Liver (tissue), 8 donors: ENCODE measurements at regions not wholly inside any gene's neighbourhood (a gene's known extent, or its start where the extent isn't known, plus 50 kb on each side); places are given as distances from the start of the nearest gene placed in this dataset.

Experiments
- DNase-seq: peaks from one replicate; pipeline ENCODE4 v3.0.0-alpha.2; 2017; ENCODE audit warnings: low spot score
- H3K27ac ChIP-seq, 2 donors: one replicate each; pipeline ENCODE4 v1.7.0; 2013; ENCODE audit warnings: inconsistent platforms in 2 of 2, low read length in 2 of 2, control low read depth in 1 of 2, low read depth in 1 of 2, mild to moderate bottlenecking in 1 of 2
- H3K27me3 ChIP-seq, 4 donors: one replicate each; pipeline versions ENCODE4 v1.6.1 to v1.7.0; 2013; ENCODE audit warnings: low read length in 3 of 4, inconsistent platforms in 1 of 4, mild to moderate bottlenecking in 1 of 4, moderate library complexity in 1 of 4; ENCODE audit not compliant: control insufficient read depth in 4 of 4, insufficient read depth in 4 of 4
- H3K36me3 ChIP-seq, 4 donors: one replicate each; pipeline versions ENCODE4 v1.6.1 to v1.7.0; 2013; ENCODE audit warnings: low read length in 3 of 4, mild to moderate bottlenecking in 3 of 4, low read depth in 1 of 4, moderate library complexity in 1 of 4; ENCODE audit not compliant: control insufficient read depth in 4 of 4, insufficient read depth in 3 of 4
- H3K4me1 ChIP-seq, 4 donors: one replicate each; pipeline versions ENCODE4 v1.6.1 to v1.7.0; 2013; ENCODE audit warnings: low read length in 3 of 4, mild to moderate bottlenecking in 3 of 4, moderate library complexity in 1 of 4; ENCODE audit not compliant: control insufficient read depth in 4 of 4, insufficient read depth in 4 of 4
- H3K4me3 ChIP-seq, 3 donors: one replicate each; pipeline versions ENCODE4 v1.6.1 to v1.7.0; 2013; ENCODE audit warnings: low read length in 3 of 3, control low read depth in 1 of 3, low read depth in 1 of 3, mild to moderate bottlenecking in 1 of 3
- H3K9ac ChIP-seq, 2 donors: one replicate each; pipeline ENCODE4 v1.7.0; 2013; ENCODE audit warnings: low read length in 2 of 2, mild to moderate bottlenecking in 2 of 2, moderate library complexity in 2 of 2, control low read depth in 1 of 2, low read depth in 1 of 2
- H3K9me3 ChIP-seq, 4 donors: one replicate each; pipeline versions ENCODE4 v1.6.1 to v1.7.0; 2013; ENCODE audit warnings: low read length in 3 of 4; ENCODE audit not compliant: control insufficient read depth in 4 of 4
- EGR1 ChIP-seq, 2 donors: IDR thresholded peaks; 2 replicates each; pipeline ENCODE4 v1.6.1; 2016 to 2018; ENCODE audit warnings: antibody characterized with exemption in 2 of 2, low read depth in 2 of 2
- FOXA1 ChIP-seq: IDR thresholded peaks from 2 replicates; pipeline ENCODE4 v1.6.1; 2016; ENCODE audit warnings: antibody characterized with exemption
- FOXA2 ChIP-seq: IDR thresholded peaks from 2 replicates; pipeline ENCODE4 v1.6.1; 2016; ENCODE audit warnings: antibody characterized with exemption
- GABPA ChIP-seq, 2 donors: IDR thresholded peaks in 1 of 2; conservative IDR thresholded peaks in 1 of 2; 2 replicates each; pipeline ENCODE4 v1.6.1; 2016; ENCODE audit warnings: antibody characterized with exemption in 2 of 2, mild to moderate bottlenecking in 1 of 2, moderate library complexity in 1 of 2
- JUND ChIP-seq, 2 donors: IDR thresholded peaks; 2 replicates each; pipeline ENCODE4 v1.6.1; 2016; ENCODE audit warnings: antibody characterized with exemption in 2 of 2
- RAD21 ChIP-seq, 2 donors: IDR thresholded peaks; 2 replicates each; pipeline ENCODE4 v1.6.1; 2016; ENCODE audit warnings: antibody characterized with exemption in 2 of 2, mild to moderate bottlenecking in 2 of 2
- RXRA ChIP-seq, 2 donors: IDR thresholded peaks; 2 replicates each; pipeline ENCODE4 v1.6.1; 2017 to 2018; ENCODE audit warnings: antibody characterized with exemption in 2 of 2, mild to moderate bottlenecking in 1 of 2
- SP1 ChIP-seq: IDR thresholded peaks from 2 replicates; pipeline ENCODE4 v1.6.1; 2018; ENCODE audit warnings: antibody characterized with exemption, mild to moderate bottlenecking
- TAF1 ChIP-seq: conservative IDR thresholded peaks from 2 replicates; pipeline ENCODE4 v1.6.1; 2016; ENCODE audit warnings: antibody characterized with exemption, mild to moderate bottlenecking
- YY1 ChIP-seq: IDR thresholded peaks from 2 replicates; pipeline ENCODE4 v1.6.1; 2016; ENCODE audit warnings: antibody characterized with exemption, mild to moderate bottlenecking
- WGBS: extraction: QIAGEN DNeasy Blood & Tissue Kit; methylation state at CpG from one replicate; pipeline ENCODE4 v1.1.7; 2013; 5-methylcytosine and 5-hydroxymethylcytosine counted together
- TF ChIP-seq, protein P1 (sequence below): fragments of 150-350 bp; IDR thresholded peaks from 2 replicates; pipeline ENCODE4 v1.5.1; 2017; ENCODE audit warnings: improper control_type of control experiment, low read depth, low read length; ENCODE audit not compliant: missing input control
- TF ChIP-seq, protein P2 (sequence below): IDR thresholded peaks from 2 replicates; pipeline ENCODE4 v1.6.1; 2016; ENCODE audit warnings: antibody characterized with exemption
- TF ChIP-seq, protein P3 (sequence below): IDR thresholded peaks from 2 replicates; pipeline ENCODE4 v1.6.1; 2016; ENCODE audit warnings: antibody characterized with exemption, mild to moderate bottlenecking
- TF ChIP-seq, protein P4 (sequence below): IDR thresholded peaks from 2 replicates; pipeline ENCODE4 v1.6.1; 2016; ENCODE audit warnings: antibody characterized with exemption
- donor health status: healthy.
- donor health status: healthy.
- donor health status: healthy.
- donor health status: healthy.
- donor health status: healthy.

DNA sequence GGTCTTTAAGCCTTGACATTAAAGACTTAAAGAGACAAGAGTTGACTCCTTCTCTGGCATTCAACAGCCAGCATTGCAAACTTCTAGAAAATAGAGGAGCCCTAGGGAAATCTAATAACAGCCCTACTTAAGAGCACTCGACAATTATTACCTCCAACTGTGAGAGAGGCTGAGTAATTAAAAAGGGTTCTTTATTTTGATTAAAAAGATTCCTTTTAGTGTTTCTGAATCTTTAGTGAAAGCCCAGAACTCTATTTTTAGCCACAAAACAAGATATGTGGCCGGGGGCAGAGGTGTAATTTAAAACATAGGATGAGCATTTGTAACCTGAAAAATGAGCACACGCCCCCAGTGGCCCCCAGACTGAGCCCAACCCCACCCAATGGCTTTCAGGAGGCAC, 222.3 kb downstream of the SMAD2 start:
- Histone ChIP-seq H3K36me3 (no peaks in the 10 kb centered on the region), H3K9me3 (no peaks in the 10 kb centered on the region), H3K9ac (no peak overlapping the region), H3K27me3 (peaks cover 0 to 7% (median 0%) of the 10 kb centered on the region in 4 donors), H3K4me1 (no peaks in the 10 kb centered on the region), H3K4me3 (no peak overlapping the region), H3K27ac (no peak overlapping the region)
- no peak for DNase-seq
- whole genome bisulfite sequencing: 70% methylated on average over 3 of the region's 3 CpGs
- no peak for TF ChIP-seq RXRA (IDR thresholded peaks at IDR 0.05)
- no peak for TF ChIP-seq FOXA1
- no peak for TF ChIP-seq YY1
- no peak for TF ChIP-seq GABPA (IDR thresholded peaks at IDR 0.05 in 1 of 2, conservative IDR thresholded peaks at IDR 0.05 in 1 of 2)
- TF ChIP-seq RAD21 (IDR thresholded peaks at IDR 0.05): no peak
- no peak for TF ChIP-seq FOXA2
- TF ChIP-seq JUND (IDR thresholded peaks at IDR 0.05): no peak
- TF ChIP-seq, protein P1, sequence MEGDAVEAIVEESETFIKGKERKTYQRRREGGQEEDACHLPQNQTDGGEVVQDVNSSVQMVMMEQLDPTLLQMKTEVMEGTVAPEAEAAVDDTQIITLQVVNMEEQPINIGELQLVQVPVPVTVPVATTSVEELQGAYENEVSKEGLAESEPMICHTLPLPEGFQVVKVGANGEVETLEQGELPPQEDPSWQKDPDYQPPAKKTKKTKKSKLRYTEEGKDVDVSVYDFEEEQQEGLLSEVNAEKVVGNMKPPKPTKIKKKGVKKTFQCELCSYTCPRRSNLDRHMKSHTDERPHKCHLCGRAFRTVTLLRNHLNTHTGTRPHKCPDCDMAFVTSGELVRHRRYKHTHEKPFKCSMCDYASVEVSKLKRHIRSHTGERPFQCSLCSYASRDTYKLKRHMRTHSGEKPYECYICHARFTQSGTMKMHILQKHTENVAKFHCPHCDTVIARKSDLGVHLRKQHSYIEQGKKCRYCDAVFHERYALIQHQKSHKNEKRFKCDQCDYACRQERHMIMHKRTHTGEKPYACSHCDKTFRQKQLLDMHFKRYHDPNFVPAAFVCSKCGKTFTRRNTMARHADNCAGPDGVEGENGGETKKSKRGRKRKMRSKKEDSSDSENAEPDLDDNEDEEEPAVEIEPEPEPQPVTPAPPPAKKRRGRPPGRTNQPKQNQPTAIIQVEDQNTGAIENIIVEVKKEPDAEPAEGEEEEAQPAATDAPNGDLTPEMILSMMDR: no peak
- TF ChIP-seq, protein P2, sequence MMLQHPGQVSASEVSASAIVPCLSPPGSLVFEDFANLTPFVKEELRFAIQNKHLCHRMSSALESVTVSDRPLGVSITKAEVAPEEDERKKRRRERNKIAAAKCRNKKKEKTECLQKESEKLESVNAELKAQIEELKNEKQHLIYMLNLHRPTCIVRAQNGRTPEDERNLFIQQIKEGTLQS: no peak

DNA sequence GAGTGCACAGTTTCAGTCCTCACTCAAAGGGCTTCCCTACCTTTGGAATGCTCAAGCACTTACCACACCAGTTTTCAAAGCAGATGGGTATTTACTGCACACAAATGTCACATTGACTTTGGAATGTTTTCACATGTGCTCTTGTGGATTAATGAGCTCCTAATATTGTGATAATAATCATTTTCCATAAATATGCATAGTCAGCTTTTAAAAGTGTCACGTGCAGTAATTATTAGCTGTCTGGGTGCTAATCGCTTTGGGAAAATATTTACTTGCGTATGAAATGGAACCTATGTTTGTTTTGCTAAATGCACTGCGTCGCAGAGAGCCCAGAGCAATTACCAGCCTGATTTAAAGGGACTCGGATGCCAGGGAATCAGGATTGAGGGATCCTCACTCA, 229.3 kb downstream of the SMAD2 start:
- Histone ChIP-seq H3K27me3 (peaks cover 0 to 2% (median 0%) of the 10 kb centered on the region in 4 donors), H3K4me3 (no peak overlapping the region), H3K9me3 (no peaks in the 10 kb centered on the region), H3K36me3 (no peaks in the 10 kb centered on the region), H3K27ac (no peak overlapping the region), H3K4me1 (no peaks in the 10 kb centered on the region), H3K9ac (no peak overlapping the region)
- TF ChIP-seq, protein P2: no peak
- TF ChIP-seq, protein P1: no peak
- TF ChIP-seq RAD21 (IDR thresholded peaks at IDR 0.05): no peak
- WGBS: 70% methylated on average over 6 of the region's 6 CpGs
- no peak for DNase-seq

DNA sequence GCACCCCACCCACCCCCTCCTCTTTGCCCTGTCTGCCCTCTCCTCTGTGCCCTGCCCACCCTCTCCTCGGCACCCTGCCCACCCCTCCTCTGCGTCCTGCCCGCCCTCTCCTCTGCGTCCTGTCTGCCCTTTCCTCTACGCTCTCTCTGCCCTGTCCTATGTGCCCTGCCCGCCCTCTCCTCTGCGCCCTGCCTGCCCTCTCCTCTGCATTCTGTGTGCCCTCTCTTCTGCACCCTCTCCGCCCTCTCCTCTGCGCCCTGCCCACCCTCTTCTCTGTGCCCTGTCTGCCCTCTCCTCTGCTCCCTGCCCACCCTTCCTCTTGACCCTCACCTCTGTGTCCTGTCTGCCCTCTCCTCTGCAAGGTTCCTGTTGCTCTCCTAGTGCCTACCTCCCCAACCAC, 233.6 kb downstream of the SMAD2 start:
- H3K27me3 ChIP-seq: peaks cover 0 to 6% (median 2%) of the 10 kb centered on the region in 4 donors
- DNase-seq: no peak
- 83% methylated on average over 9 of the region's 9 CpGs for WGBS
- no peaks in the 10 kb centered on the region for H3K36me3 ChIP-seq
- no peaks in the 10 kb centered on the region for H3K4me1 ChIP-seq
- H3K9ac ChIP-seq: no peak overlapping the region
- H3K9me3 ChIP-seq: no peaks in the 10 kb centered on the region
- no peak overlapping the region for H3K27ac ChIP-seq
- no peak overlapping the region for H3K4me3 ChIP-seq
- no peak for TF ChIP-seq FOXA1
- no peak for TF ChIP-seq SP1
- TF ChIP-seq, protein P1: no peak
- TF ChIP-seq, protein P2: no peak
- TF ChIP-seq, protein P3, sequence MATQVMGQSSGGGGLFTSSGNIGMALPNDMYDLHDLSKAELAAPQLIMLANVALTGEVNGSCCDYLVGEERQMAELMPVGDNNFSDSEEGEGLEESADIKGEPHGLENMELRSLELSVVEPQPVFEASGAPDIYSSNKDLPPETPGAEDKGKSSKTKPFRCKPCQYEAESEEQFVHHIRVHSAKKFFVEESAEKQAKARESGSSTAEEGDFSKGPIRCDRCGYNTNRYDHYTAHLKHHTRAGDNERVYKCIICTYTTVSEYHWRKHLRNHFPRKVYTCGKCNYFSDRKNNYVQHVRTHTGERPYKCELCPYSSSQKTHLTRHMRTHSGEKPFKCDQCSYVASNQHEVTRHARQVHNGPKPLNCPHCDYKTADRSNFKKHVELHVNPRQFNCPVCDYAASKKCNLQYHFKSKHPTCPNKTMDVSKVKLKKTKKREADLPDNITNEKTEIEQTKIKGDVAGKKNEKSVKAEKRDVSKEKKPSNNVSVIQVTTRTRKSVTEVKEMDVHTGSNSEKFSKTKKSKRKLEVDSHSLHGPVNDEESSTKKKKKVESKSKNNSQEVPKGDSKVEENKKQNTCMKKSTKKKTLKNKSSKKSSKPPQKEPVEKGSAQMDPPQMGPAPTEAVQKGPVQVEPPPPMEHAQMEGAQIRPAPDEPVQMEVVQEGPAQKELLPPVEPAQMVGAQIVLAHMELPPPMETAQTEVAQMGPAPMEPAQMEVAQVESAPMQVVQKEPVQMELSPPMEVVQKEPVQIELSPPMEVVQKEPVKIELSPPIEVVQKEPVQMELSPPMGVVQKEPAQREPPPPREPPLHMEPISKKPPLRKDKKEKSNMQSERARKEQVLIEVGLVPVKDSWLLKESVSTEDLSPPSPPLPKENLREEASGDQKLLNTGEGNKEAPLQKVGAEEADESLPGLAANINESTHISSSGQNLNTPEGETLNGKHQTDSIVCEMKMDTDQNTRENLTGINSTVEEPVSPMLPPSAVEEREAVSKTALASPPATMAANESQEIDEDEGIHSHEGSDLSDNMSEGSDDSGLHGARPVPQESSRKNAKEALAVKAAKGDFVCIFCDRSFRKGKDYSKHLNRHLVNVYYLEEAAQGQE: no peak
- TF ChIP-seq GABPA (IDR thresholded peaks at IDR 0.05 in 1 of 2, conservative IDR thresholded peaks at IDR 0.05 in 1 of 2): no peak
- no peak for TF ChIP-seq TAF1
- TF ChIP-seq RXRA (IDR thresholded peaks at IDR 0.05): no peak
- TF ChIP-seq RAD21 (IDR thresholded peaks at IDR 0.05): no peak
- TF ChIP-seq, protein P4, sequence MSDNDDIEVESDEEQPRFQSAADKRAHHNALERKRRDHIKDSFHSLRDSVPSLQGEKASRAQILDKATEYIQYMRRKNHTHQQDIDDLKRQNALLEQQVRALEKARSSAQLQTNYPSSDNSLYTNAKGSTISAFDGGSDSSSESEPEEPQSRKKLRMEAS: no peak
- TF ChIP-seq EGR1 (IDR thresholded peaks at IDR 0.05; ENCODE audit: low read depth in 2 of 2): no peak
